IPS DF 4.7 (cell line): ENCODE measurements at regions not wholly inside any gene's neighbourhood (a gene's known extent, or its start where the extent isn't known, plus 50 kb on each side); places are given as distances from the start of the nearest gene placed in this dataset.
"Not testable (repeated sequence)": the region's sequence is repeated elsewhere in the genome, so short reads cannot be mapped to it uniquely, and the experiment has no call there.

Source experiments
- DNase-seq: peaks from one replicate; pipeline ENCODE4 v3.0.0-alpha.2; 2013; ENCODE audit warnings: low spot score; ENCODE audit errors: extremely low read depth

DNA sequence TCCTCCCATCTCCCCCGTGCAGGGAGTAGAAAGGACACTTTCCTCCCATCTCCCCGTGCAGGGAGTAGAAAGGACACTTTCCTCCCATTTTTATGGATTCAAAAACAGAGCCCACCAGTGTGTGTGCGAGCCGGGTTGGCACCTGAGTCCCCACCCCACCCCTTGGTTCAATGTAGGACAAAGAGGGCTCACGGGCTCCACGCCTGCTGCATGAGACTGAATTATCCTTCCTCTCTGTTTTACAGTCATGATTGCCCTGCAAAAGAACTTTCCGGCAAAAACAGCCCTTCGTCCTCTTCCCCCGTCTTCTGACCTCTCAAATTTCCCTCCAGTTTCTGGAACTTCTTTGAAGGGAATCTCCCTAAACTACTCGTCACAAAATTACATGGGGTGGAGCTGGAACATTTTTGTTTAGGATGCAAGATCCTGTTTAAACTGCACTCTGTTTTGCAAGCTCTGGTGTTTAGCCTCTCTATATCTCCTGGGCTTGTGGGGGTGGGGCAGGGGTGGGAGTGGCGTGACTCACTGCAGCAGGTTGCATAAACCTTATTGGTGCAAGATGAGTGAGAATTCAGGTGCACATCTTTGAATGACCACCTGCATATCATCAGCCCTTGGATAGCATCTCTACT lies 99.8 kb downstream of the PSMG1 start:
- no peak for DNase-seq

DNA sequence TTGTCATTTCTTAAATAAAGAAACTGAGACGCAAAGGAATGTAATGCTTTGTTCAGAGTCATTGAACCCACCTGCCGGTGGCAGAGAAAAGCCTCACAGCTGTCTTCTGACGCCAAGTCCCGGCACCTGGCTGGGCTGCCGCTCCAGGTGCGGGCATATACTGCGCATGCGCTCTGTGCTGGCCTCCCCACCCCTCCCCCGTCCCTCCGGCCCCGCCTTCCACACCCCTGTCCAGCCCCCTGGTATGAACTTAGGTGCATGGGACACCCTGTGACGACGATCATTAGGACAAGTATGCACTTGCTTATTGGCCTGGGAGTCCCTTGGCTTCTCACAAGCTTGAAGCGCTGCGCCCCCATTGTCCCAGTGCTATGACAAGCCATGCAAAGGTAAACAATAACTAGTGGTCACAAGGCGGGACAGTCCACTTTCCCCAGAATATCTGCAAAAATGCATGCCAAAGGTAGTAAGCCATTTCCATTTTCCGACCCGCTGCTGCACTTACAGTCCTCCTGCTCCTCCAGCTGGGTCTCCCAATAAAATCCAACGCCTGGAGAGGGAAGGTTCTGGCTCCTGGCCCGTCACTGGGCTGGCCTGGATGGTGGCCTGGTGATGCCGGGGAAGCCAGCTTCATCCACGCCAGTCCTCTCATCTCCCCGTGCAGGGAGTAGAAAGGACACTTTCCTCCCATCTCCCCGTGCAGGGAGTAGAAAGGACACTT lies 100.4 kb downstream of the PSMG1 start:
- DNase-seq, result no peak

DNA sequence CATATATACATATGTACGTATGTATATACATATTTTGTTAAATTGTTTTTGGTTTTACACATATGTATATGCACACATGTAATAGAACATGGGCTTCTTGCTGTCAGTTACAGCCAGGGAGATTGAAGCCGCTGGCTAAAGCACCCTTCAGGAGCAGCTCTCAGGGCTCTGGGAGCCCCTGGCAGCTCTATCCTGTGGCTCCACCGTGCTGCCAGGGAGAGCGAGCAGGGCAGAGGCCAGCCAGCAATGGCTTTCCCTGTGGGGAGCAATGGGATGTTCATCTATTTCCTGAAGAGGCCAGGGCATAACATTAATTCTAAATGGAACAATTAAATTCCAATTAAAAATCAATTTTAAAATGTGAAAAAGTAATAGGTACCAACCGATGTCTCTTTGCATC lies 102.9 kb downstream of the PSMG1 start:
- DNase-seq, result no peak

DNA sequence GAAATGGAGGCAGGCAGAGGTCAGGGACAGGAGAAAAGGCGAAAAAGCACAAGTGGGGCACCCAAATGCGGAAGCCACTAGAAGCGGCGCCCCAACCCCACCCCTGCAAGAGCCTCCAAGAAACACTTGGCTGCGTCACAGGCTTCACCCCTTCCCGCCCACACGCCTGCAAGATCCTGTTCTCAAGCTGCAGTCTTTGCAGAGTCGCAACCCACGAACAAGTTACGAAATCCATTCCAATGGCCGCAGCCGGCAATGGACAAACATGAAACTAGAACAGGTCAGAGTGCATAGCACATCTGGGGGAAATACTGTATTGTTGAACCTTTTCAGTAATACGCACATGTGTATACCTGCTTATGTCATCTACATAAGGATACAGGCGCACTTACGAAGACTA lies 103.6 kb downstream of the PSMG1 start:
- no peak for DNase-seq

DNA sequence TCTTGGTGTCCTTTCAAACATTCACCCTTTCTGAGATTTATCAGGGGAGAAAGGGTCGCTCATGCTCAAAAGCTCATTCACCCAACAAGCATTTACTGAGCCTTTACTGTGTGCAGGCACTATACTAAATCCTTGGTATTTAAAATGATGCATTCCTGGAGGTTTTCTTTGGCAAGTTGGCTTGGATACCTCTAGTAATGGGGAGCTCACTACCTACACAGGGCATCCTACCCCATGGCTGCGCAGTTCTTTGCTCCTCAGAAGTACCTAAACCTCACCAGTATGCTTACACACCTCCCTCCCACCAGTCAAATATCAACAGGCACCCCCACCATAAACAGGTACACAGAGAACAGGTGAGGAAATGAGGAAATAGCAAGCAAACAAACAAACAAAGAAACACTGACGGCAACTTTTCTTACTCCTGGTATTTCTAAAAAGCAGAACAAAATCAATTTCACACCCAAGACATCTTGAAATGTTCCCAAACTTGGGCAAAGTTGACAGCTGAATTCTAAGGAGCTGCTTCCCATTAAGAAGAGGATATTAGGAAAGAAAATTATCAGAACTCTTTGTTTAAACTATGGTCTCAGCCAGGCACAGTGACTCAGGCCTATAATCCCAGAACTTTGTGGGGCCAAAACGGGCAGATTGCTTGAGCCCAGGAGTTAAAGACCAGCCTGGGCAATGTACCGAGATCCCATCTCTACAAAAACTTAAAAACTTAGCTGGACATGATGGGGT lies 104.8 kb downstream of the PSMG1 start:
- no peak for DNase-seq

DNA sequence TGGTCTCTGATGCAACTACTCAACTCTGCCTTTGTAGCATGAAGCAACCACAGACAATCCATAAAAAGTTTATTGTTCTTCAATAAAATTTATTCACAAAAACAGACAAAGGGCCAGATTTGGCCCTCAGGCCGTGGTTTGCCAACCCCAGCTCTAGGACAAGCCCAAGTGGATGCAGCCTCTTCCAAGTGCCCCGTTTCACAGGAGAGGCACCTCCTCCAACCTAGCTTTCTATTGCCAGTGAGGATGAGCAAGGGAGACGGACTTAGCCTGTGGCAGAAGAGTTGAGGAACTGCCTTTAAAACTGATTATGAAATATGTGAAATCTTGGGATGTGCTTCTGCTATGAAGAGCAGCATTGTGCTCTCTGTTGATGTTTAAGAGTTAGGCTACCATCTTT lies 105.4 kb downstream of the PSMG1 start:
- no peak for DNase-seq

DNA sequence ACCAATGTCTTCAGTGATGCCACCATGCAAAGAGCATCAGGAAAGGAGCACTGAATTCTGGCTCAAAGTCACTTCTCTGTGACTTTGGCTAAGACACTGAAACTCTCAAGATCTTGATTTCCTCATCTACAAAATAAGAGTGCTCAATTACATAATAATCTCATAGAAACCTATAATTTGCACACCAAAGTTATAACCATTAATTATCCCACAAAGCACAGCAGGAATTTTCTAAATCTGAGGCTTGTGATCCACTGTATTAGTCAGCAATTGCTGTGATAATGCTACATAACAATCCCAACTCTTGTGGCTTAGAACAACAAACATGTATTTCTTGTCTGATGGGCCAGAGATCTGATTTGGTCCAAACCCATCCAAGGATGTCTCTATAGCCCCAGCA lies 108.7 kb downstream of the PSMG1 start:
- no peak for DNase-seq

DNA sequence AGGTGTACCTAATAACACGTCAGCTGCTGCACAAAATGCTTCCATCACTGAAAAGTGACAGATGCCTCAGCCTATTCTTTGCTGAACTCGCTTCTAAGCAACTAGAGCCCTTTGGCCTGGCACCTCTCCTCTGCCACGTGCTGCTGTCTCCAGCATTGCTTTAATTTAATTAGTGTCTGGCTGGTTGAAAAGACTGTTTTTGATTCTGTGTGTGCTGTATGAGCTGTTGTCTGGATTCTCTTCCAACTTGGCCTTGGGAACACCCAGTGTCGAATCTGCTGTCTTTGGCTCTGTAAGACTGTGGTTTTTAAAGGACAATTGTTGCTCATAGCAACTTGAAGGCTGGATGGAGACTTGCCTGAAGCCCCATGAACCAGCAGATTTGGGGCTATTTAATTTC lies 109.5 kb downstream of the PSMG1 start:
- DNase-seq, result no peak

DNA sequence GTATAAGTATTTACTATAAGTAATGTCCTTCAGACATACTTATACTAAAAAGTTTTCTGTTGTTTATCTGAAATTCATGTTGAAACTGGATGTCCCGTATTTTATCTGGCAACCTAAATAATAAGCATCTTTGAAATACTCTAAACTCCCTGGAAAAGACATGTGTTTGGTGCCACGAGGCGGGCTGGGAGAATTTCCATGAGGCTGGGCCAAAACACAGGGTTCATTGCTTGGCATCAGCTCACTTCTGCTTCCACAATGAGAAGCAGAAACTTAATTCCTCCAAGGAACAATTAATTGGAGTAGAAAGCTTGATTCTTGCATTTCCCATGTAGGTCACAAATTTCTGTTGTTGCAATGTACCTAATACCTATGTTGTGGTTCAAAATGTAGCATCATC lies 110.2 kb downstream of the PSMG1 start:
- no peak for DNase-seq

DNA sequence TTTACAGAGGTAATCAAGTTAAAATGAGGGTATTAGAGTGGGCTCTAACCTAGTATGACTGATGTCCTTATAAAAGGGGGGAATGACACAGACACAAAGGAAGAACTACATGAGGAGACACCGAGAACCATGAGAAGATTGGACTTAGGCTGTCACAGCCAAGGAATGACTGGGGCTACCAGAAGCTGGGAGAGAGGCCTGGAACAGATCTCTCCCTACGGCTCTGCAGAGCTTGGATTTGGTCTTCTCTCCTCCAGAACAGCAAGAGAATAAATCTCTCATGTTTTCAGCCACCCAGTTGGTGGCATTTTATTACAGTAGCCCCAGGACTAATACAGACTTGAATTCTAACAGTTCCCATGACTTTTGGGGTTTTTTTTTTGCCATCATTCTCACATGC lies 110.8 kb downstream of the PSMG1 start:
- no peak for DNase-seq

DNA sequence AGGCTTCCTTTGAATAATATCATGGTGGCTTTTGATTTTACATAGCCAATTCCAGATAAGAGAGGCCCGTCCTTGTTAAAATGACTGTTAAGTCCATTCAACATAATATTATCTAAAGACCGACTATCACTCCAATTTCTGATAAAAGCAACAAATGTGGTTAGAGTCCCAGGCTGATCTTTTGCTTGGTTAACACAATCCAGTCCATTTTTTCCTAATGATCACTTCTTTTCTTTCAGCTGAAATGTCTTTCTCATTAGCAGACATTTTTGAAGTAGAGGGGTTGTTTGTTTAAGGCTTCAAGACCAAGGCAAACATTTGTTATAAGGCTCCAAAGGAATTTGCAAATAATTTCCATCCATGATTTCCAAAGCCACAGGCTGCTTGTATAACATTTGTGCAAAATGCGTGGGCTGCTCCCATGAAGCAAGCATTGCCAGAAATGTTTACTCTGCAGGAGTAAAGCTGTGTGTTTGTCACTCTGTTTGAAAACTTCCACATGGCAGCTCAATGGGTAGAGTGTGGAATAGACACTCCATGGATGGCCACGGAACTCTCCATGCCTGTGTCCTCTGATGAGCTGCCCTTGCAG lies 111.5 kb downstream of the PSMG1 start:
- DNase-seq, result no peak

DNA sequence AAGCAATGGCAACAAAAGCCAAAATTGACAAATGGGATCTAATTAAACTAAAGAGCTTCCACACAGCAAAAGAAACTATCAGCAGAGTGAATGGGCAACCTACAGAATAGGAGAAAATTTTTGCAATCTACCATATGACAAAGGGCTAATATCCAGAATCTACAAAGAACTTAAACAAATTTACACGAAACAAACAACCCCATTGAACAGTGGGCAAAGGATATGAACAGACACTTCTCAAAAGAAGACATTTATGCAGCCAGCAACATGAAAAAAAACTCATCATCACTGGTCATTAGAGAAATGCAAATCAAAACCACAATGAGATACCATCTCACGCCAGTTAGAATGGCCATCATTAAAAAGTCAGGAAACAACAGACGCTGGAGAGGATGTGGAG lies 113.4 kb downstream of the PSMG1 start:
- DNase-seq, result not testable (repeated sequence)

DNA sequence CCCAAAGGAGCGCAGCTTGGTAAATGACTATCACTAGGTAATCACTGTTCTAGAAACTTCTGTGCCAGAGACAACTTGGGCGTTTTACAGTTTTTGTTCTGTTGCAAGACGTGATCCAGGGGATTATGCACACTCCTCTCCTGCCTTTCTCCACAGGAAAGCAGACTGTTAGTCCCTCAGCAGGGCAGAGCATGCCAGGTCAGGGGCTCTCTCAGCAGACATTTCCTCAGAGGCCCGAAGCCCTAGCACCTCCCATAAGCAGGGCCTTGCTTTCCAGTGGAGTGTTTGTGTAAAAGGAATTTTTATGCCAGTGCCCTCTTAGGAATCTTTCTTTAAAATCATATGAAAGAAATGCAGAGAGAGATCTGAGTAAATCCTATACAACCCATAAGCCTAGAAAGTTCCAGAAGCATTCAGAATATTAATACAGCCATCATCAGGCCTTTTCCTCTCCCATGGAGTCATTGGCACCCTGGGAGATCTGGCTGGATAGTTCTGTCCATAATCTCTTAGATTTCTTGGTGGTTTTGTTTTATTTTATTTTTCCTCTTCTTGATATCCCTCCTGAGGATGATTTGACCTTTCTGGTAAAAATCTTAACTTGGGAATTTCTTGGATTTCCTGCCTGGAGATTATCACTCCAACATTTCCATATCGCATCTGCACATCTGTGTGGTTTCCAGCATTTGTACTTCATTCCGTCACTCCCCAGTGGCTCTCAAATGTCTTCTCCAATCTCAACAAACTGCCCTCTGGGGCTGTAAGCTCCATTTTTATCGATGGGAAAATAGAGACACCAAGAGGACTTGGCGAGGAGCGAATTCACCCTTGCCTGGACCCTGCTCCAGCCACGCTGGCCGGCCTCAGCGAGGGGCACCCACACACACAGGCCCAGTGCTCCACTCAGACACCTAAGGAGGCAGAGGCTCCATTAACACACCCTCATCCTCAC lies 116.1 kb downstream of the PSMG1 start:
- no peak for DNase-seq

DNA sequence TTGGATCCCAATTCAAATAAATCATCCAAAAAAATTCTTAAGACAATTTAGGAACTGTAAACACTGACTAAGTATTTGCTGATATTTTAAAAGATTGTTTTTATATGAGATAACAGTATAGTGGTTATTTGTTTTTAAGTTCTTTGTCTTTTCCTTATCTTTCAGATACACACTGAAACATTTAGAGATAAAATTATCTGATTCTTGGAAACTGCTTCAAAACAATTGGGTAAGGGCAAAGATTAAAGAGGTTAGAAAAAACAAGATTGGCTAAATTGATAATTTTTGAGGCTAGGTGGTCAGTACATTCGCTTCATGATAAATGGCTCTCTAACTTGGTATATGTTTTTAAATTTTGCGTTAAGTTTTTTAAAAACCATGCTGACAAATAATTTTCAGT lies 117.3 kb downstream of the PSMG1 start:
- DNase-seq, result no peak

DNA sequence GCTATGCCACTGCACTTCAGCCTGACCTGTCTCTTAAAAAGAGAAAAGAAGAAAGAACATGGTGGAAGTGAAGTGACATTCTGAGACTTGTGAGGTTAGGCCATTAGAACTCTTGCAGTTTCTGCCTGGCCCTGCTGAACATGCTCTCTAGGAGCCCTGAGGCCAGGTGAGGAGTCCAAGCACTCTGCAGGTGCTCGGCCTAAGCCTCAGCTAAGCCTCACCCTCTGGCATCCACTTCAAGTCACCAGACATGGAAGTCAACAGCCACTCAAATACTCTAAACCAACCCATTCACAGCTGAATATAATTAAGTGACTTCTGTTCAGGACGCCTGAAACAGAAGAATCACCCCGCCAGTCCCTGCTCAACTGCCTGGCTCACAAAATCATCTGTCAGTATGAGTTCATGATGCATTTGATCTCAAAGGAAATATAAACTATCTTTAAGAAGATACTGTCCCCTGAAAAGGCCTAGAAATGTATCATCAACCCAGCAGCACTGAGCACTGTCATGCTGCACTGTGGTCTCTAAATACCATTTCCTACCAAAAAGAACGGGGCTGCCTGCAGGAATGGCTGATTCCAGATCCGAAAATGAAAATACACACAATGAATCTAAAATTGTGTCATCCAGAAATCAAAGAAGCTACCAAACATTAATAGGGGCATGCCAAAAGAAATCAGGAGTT lies 118.8 kb downstream of the PSMG1 start:
- no peak for DNase-seq

DNA sequence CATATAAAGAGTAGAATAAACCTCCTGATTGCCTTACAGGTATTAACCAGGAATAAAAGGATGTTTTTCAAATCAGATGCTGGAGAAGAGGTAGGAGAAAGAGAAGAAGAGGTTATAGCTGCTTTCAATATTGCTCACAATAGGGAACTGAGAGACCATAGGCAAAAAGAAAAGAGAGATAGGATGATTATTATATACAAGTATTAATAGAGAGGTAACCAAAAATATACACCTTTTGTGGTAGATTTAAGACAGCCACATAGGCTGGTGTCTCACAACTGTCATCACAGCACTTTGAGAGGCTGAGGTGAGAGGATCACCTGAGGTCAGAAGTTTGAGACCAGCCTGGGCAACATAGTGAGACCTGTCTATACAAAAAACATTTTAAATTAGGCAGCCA lies 119.7 kb downstream of the PSMG1 start:
- no peak for DNase-seq

DNA sequence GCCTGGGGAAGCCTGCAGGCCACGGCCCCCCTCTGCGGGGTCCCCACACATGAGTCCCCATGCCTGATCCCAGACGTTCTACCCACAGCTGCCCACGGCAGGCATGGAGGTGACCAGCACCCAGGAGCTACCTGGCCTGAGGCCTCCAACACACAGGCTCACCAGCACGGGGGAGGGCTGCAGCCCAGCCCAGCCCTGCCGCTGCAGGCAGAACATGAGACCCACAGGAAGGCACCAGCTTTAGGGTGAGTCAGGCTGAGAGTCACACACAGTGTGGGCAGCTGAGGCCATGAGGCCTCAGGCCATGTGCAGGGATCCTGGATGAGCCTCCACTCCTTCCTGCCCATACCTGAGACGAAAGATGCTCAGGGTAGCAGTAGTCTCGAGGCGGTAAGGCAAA lies 121.1 kb downstream of the PSMG1 start:
- no peak for DNase-seq

DNA sequence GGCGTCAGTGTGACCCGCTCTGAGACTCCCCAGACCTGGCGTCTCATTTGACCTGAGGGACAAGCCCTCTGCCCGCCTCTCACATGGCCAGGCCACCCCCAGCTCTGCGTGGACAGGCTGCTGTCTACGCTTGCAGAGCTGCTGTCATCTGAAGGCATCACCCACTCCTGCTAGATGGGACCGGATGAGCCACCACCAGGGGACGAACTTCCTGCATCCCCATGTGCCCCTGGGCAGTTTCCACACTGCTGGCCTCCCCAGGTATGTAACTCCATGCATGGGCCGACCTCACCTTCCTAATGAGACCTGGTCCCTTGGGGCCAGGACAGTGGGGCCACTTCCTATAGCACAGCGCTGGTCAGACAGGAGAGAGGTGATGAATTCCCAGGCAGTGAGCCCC lies 121.5 kb downstream of the PSMG1 start:
- no peak for DNase-seq

DNA sequence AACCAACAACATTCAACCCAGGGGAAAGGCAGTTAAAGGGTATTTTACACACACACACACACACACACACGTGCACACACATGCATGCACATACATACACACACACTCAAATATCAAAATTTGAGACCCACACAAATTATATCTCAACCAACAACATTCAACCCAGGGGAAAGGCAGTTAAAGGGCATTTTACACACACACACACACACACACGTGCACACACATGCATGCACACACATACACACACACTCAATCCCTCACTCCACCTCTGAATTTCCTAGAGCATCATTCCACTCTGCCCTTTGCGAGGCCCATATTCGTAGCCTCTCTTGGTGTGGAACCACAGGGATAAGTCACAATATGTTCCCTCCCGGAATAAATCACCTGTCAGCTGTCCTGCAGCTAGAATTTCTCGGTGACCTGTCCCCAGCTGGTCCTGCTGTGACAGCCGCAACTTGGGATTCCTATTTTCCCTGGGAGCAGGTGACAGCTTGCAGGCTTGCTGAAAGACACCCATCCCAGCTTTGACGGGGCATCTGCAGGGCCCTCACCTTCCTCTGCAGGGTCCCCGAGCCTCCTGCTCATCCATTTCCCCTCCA lies 122.7 kb downstream of the PSMG1 start:
- DNase-seq, result no peak

DNA sequence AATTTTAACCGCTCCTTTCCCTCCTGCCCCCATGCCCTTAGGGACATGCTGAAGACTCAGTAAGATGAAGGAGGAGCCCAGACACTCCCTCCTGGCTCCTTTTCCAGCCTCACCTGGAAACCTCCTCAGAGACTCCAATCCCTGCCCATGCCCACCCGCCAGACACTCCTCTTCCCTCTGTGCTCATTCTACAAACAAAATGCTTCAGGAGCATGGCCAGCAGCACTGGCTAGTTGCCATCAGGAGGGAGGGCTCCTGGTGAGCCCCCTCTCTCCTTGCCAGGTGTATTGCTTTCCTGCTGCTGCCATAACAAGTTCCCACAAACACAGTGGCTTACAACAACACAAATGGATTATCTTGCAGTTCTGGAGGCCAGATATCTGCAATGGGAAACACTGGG lies 126.1 kb downstream of the PSMG1 start:
- no peak for DNase-seq
